Activated CD4-positive, alpha-beta T cell treated with anti-CD3 and anti-CD28 coated beads, Interleukin-2, amount 50 U/mL, for 24 hours (primary cell): ENCODE measurements at regions not wholly inside any gene's neighbourhood (a gene's known extent, or its start where the extent isn't known, plus 50 kb on each side); places are given as distances from the start of the nearest gene placed in this dataset.

Source experiments
- DNase-seq, 2 donors: peaks; one replicate each; pipeline ENCODE4 v3.0.0-alpha.2; 2020; ENCODE audit warnings: low read depth in 1 of 2, low spot score in 1 of 2

GRCh38 chr5:116830079-116830478 is 255.5 kb upstream of the SEMA6A start:
- DNase-seq: no peak

- no peak for DNase-seq
Measured at GRCh38 chr5:116827078-116827477, 252.5 kb upstream of the SEMA6A start.

- DNase-seq: no peak
Measured at GRCh38 chr5:116825486-116825885, 250.9 kb upstream of the SEMA6A start.

DNA sequence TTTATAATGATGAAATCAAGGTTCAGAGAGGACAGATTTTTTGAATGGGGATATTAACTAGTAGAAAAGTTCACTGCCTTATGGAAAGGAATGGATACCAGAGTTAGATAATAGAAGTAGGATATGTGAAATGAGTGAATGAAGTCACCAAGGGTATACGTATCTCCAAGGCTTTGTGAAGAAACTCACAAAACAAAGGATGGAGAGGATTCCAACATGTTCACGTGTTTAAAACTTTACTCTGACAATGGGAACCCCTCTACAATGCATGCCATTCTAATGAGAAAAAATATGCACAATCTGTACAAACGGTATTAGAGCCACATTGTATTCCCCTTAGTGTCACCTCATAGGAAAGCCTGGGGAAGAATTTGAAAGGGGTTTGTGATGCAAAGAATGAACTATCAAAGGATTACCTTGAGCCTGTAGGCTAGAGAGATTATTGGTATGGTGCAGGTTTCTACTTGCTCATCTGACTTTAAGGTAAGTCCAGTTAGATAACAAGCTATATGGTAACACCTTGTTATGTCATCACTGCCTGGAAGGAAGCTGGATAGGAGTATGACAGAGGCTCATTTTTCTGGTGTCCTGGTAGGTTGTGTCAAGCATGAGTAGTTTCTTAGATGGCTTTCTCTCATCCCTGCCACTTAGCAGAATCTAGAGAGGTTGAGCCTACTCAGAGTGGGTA is 250.3 kb upstream of the SEMA6A start:
- DNase-seq: no peak

- no peak for DNase-seq
Measured at GRCh38 chr5:116814626-116815385, 240.2 kb upstream of the SEMA6A start.

DNA sequence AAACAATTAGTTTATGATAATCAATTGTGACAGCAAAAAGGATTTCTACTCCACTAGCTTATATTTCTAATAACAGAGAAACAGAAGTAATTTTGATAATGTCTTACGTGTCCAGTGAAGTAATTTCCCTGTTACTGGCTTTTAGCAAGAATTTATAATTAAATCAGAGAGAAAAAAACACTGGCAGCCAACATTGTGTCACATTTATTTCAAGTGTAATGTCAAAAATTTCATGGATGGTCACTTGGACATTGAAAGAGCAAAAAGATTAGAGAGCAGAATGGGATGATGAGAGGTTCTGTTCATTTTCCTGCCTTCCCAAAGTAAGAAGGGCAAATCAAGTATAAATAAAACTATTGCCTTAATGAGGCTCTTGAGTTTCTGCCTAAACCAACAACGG is 239.3 kb upstream of the SEMA6A start:
- DNase-seq: no peak

DNA sequence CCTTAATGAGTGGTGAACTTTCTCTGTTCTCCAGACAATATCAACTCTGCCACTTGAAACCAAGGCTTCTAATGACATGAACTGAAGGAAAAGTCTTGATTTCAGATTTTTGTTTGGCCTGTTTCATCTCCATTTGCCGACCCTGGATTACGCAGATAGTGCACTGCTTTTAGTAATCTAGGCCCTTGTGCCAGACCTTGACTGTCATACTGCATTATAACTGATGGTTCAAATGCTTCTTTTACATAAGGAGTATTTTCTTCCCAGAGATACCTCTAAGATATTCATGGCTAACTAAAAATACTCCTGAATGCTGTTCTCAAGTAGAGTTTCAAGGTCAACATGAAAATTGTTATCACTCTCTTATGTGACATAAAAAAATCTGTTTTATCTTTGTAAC is 238.7 kb upstream of the SEMA6A start:
- no peak for DNase-seq

DNA sequence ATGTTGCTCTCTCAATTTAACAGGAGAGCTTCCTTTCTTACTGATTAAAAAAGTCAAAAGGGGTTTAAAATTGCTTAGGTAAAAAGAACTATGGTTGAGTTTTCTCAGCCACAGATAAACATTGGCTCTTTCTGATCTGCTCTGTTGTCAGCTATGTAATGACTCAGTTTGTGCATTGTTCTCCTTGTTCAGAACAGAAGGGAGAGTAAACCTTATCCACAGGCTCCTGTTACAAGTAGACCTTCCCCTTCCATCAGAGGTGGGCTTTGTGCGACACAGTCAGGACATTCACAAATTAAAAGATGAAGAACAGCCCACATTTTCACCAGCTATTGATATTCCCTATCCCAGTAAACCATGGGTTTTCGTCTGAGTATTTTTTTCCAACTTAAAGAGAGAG is 236.3 kb upstream of the SEMA6A start:
- no peak for DNase-seq

DNA sequence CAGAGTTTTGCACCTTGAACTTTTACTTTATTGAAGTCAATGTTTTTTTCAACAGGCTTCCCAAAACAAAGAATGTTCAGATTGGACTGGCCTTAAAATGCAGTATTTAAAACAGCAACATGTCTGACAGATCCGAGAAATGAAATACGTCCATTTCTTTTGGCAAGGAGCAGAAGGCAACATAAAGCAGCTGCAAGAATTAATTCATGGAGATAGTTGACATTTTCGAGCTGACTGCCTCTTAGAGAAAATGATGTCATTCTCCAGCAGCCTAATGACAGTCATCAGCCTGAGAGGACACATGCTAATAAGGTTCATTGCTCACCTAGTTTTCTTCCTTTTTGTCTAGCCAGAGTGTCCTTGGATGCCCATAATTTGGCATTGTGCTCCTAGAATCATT is 232.2 kb upstream of the SEMA6A start:
- DNase-seq: no peak

DNA sequence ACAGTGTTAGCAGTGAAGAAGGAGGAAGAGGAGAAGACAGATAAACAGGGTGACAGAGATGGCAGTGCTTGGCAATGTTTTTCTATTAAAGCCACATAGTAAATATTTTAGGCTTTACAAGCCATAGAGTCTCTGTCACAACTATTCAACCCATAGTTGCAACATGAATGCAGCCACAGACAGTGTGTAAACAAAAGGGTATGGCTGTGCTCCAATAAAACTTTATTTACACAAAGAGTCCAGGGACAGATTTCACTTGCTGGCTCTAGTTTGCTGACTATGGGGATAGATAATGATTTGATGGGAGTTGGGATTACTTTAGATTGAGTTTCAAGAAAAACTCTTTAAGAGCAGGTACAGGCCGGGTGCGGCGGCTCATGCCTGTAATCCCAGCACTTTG is 224.8 kb upstream of the SEMA6A start:
- no peak for DNase-seq

GRCh38 chr5:116795189-116795588 is 220.6 kb upstream of the SEMA6A start:
- DNase-seq: no peak

- DNase-seq: no peak
Measured at GRCh38 chr5:116789522-116789921, 214.9 kb upstream of the SEMA6A start.

DNA sequence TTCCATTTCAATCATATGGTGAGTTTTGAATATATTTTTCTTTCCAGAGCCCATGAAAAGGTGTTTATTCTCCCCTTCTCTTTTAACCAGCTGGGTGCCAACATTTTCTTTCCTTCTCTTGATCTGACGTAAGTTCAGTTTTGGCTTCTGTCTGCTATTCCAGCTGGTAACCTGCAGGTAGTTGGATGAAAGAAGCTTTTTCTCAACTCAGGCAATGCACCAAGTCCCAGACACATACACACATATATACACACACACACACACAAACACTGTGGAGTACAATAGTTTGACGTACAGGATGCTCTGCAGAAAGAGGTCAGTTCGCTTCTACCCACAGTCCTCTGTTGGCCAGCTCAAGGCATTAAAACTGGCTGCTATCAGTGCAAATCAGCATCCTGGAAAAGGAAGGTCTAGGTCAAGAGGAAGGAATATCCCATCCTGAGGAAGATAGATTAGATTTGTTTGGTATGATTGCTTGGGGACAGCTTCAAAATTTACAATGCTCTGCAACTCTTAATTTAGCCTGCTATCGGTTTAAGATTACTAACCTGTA is 214.3 kb upstream of the SEMA6A start:
- DNase-seq: no peak

GRCh38 chr5:116787570-116787969 is 212.9 kb upstream of the SEMA6A start:
- no peak for DNase-seq

DNA sequence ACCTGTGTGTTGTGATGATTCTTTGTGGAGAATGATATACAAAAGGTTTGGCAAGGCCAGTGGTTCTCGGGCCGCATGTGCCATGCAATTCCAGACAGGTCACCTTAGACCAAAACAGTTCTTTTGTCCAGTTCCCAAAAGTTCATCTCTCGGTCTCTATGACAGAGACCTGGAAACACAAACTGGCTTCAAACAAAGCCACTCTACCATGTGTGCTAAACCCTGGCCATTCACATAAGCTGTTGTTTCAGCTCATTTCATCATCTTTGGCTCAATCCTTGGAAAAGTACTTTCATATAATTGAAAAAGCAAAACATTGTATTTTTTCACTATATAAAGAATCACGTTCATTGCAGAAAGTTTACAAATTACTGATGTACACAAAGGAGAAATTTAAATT is 210.5 kb upstream of the SEMA6A start:
- DNase-seq: no peak

GRCh38 chr5:116779846-116780245 is 205.2 kb upstream of the SEMA6A start:
- DNase-seq: no peak

- no peak for DNase-seq
Measured at GRCh38 chr5:116778651-116779280, 204.1 kb upstream of the SEMA6A start.

DNA sequence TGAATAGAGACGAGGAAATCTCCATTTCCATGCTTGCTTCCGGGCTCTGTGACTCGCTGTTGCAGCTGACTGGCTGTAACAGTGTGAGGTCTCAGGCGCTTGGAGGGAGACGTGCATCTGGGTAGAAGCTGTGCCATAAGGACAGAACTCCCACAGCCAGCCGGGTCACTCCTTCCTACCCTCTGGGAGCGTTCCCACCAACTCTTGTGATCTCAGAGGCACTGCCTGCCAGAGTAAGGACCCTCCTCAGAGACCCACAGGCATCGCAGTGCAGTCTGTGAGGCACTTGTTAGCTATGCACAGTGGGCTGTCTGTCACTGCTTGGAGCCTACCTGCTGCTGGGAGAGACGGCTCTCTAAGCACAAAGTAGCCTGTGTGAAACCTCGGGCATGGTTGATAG is 203.4 kb upstream of the SEMA6A start:
- no peak for DNase-seq

DNA sequence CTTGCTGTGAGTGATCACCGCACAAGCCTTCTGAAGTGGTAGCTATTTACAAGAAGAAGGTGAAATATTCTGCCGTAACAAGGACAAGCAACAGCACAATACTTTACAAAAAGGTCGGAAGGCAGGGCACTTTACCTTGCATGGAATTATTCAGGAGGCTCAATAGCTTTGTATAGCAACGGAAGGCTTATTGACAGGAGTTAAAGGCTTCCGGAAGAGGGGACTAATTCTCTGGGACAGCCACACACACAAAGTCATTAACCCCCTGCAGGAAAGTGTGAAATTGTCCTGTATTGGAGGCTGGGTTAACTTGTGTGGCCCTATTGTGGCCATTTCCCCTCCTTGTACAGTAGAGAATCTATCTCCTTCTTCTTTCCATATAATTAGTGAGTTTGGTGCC is 199.3 kb upstream of the SEMA6A start:
- no peak for DNase-seq

DNA sequence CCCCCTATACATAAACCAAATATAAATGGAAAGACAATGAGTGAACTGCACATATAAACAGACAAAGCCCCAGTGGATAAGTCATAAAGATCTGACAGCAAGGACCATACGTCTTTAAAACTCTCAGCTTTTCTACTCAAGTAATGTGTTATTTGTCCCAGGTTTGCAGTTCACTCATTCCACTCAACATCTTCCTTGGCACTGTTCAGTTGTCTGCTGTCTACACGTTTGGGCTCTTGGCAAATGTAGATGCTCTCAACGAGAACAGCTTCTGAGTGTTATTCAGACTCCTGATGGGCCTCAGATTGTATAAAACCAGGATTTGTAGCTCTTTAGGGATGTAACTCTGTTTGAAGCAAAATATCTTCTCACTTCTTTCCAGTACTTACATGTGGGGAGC is 198.2 kb upstream of the SEMA6A start:
- no peak for DNase-seq

GRCh38 chr5:116772152-116772501 is 197.5 kb upstream of the SEMA6A start:
- DNase-seq: no peak

- no peak for DNase-seq
Measured at GRCh38 chr5:116771466-116772151, 197.0 kb upstream of the SEMA6A start.
